ENCODE measurements at regions not wholly inside any gene's neighbourhood (a gene's known extent, or its start where the extent isn't known, plus 50 kb on each side); places are given as distances from the start of the nearest gene placed in this dataset.
"Not testable (repeated sequence)": the region's sequence is repeated elsewhere in the genome, so short reads cannot be mapped to it uniquely, and the experiment has no call there.

DNA sequence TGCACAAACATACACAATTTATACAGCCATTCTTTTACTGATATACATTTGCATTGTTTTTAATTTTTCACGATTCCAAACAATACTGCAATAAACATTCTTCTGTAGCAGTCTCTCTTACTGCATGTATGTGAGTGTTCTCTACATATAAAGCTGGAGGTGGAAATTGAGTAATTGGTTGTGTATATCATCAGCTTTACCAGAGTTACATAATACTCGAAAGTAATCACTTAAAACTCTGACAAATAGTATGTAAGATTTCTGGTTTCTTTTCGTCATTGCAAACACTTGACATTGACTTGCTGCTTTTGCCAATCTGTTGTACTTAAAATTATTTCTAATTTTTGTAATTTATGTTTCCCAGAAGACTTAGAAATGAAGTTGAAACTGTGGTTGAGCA is 110.2 kb downstream of the TDRD15 start:
- DNase-seq (ENCODE audit: low read depth in 1 of 2, low spot score in 1 of 2), result no peak
- TF ChIP-seq JUND (IDR thresholded peaks at IDR 0.05; ENCODE audit: low read depth), result no peak
- in situ Hi-C loops (cut with HindIII; ENCODE audit: low pct_unique_long_range_greater_than_20kb, low sequenced_read_pairs), result no loop called here

DNA sequence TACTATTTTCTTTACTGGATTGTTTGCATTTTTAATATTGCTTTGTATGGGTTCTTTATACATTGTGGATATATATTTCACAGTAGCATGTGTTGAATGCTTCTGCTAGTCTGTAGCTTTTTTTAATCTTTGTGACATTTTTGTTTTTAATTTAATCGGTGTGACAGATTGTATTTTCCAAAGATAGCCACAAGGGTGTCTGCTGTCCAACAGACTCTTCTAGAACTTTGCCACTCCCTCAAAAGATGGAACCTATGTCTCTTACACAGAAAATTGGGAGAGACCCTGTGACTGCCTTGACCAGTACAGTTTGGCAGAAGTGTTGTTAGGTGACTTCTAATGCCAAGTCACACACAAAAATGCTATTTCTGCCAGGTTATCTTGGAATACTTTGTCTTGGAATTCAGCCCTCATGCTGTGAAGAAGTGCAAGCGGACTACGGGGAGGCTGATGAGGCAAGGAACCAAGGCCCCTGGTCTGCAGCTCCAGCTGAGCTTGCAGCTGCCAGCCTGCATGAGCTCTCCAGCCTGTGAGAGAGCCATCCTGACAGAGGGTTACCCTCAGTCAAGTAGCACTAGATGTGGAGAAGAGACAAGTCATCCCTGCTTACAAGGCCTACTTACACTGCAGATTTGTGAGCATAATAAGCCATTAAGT is 110.8 kb downstream of the TDRD15 start:
- no peak for TF ChIP-seq JUND (IDR thresholded peaks at IDR 0.05; ENCODE audit: low read depth)
- in situ Hi-C loops (cut with HindIII; ENCODE audit: low pct_unique_long_range_greater_than_20kb, low sequenced_read_pairs), result no loop called here

DNA sequence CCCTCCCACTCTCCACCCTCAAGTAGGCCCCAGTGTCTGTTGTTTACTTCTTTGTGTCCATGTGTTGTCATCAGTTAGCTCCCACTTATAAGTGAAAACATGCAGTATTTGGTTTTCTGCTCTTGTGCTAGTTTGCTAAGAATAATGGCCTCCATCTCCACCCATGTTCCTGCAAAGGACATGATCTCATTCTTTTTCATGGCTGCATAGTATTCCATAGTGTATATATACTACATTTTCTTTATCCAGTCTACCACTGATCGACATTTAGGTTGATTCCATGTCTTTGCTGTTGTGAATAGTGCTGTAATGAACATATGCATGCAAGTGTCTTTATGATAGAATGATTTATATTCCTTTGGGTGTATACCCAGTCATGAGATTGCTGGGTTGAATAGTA is 116.0 kb downstream of the TDRD15 start:
- in situ Hi-C loops (cut with HindIII; ENCODE audit: low pct_unique_long_range_greater_than_20kb, low sequenced_read_pairs); DNase-seq (ENCODE audit: low read depth in 1 of 2, low spot score in 1 of 2): not testable (repeated sequence)

More for the DNA sequence above, 110.8 kb downstream of the TDRD15 start:
- no peak for DNase-seq (ENCODE audit: low read depth in 1 of 2, low spot score in 1 of 2)

- DNase-seq (ENCODE audit: low read depth in 1 of 2, low spot score in 1 of 2), result no peak
- in situ Hi-C loops (cut with HindIII; ENCODE audit: low pct_unique_long_range_greater_than_20kb, low sequenced_read_pairs), result no loop called here
- no peak for TF ChIP-seq JUND (IDR thresholded peaks at IDR 0.05; ENCODE audit: low read depth)
Measured at GRCh38 chr2:21244161-21244560, 120.4 kb downstream of the TDRD15 start.

GRCh38 chr2:21245565-21245964 is 121.8 kb downstream of the TDRD15 start:
- in situ Hi-C loops (cut with HindIII; ENCODE audit: low pct_unique_long_range_greater_than_20kb, low sequenced_read_pairs), result no loop called here
- TF ChIP-seq JUND (IDR thresholded peaks at IDR 0.05; ENCODE audit: low read depth), result no peak
- DNase-seq (ENCODE audit: low read depth in 1 of 2, low spot score in 1 of 2), result no peak

- TF ChIP-seq JUND (IDR thresholded peaks at IDR 0.05; ENCODE audit: low read depth), result no peak
- no peak for DNase-seq (ENCODE audit: low read depth in 1 of 2, low spot score in 1 of 2)
- in situ Hi-C loops (cut with HindIII; ENCODE audit: low pct_unique_long_range_greater_than_20kb, low sequenced_read_pairs), result no loop called here
Measured at GRCh38 chr2:21249367-21249766, 125.6 kb downstream of the TDRD15 start.

GRCh38 chr2:21250673-21251072 is 126.9 kb downstream of the TDRD15 start:
- in situ Hi-C loops (cut with HindIII; ENCODE audit: low pct_unique_long_range_greater_than_20kb, low sequenced_read_pairs), result no loop called here
- DNase-seq (ENCODE audit: low read depth in 1 of 2, low spot score in 1 of 2), result no peak
- no peak for TF ChIP-seq JUND (IDR thresholded peaks at IDR 0.05; ENCODE audit: low read depth)

DNA sequence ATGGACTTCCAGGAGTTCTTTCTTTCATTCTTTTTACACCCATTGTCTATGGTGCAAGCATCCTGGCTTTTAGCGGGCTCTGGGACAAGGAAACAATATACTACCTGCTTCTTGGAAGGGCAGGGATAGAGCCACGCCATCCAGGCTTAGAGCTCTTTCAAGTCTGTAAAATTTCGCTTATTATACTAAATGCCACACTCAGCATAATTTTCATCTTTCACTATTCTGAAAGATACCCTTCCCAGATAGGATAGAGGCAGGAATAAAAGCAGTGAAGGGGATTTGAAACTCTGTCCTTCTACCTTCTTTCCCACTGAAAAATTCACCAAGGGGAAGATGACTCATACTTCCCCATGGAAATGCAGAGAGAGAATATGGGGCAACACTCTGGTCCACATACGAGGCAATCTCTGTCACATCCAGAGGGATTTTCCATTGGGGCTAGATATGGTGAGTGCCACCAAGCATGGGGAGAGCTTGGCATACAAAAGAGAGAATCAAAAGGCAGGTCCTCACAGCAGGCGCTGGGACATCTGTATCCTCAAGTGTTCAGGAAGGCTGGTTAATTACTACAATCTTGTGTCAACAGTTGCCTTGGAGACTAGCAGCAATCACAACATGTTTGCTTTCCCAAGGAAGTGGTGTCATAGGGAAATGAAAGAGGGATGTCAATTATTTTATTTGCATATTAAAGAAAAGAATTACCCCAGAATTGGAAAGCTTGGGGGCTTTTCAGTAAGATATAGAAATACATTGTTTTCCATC is 127.6 kb downstream of the TDRD15 start:
- TF ChIP-seq JUND (IDR thresholded peaks at IDR 0.05; ENCODE audit: low read depth), result no peak
- in situ Hi-C loops (cut with HindIII; ENCODE audit: low pct_unique_long_range_greater_than_20kb, low sequenced_read_pairs), result no loop called here
- no peak for DNase-seq (ENCODE audit: low read depth in 1 of 2, low spot score in 1 of 2)

GRCh38 chr2:21253311-21254027 is 129.7 kb downstream of the TDRD15 start:
- DNase-seq (ENCODE audit: low read depth in 1 of 2, low spot score in 1 of 2), result no peak
- in situ Hi-C loops (cut with HindIII; ENCODE audit: low pct_unique_long_range_greater_than_20kb, low sequenced_read_pairs), result no loop called here
- no peak for TF ChIP-seq JUND (IDR thresholded peaks at IDR 0.05; ENCODE audit: low read depth)

DNA sequence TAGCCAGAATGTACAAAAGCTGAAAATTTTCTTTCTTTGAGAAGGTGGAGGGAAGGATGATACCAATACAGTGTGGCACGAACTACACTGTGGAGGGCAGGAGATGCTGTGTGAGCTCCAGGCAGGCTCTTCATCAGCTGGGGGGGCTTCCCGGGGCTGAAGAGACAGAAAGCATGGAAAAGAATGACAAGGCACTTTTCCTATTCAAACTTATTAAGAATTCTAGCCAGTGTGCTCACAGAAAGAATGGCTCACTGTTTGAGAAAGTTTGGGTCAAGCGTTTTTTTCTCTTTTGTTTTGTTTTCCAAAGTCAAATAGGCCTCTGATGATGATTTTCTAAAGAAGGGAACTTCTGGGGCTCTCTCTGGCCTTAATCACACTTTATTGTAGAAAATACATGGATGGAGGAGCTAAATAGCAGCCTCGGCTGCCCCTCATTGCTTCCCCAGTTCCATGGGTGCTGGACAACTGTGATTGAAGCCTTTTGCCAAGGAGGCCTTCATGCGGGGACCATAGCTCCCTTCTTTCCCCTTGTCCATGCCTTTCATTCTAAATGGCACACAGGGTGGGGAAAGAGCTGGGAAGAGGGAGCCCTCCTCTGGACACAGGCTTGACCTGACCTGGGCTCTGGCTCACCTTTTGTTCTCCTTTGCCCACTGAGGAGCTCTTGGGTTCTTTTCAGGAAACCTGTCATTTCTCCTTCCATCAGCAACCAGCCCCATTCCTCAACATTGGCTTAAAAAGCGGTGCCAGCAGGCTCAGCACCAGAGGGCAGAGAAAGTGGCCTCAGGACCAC is 130.6 kb downstream of the TDRD15 start:
- DNase-seq (ENCODE audit: low read depth in 1 of 2, low spot score in 1 of 2), result no peak
- no peak for TF ChIP-seq JUND (IDR thresholded peaks at IDR 0.05; ENCODE audit: low read depth)
- in situ Hi-C loops (cut with HindIII; ENCODE audit: low pct_unique_long_range_greater_than_20kb, low sequenced_read_pairs), result no loop called here

- in situ Hi-C loops (cut with HindIII; ENCODE audit: low pct_unique_long_range_greater_than_20kb, low sequenced_read_pairs), result no loop called here
- DNase-seq (ENCODE audit: low read depth in 1 of 2, low spot score in 1 of 2), result no peak
Measured at GRCh38 chr2:21256006-21256405, 132.2 kb downstream of the TDRD15 start.

GRCh38 chr2:21257621-21258020 is 133.9 kb downstream of the TDRD15 start:
- no peak for DNase-seq (ENCODE audit: low read depth in 1 of 2, low spot score in 1 of 2)
- no peak for TF ChIP-seq JUND (IDR thresholded peaks at IDR 0.05; ENCODE audit: low read depth)
- in situ Hi-C loops (cut with HindIII; ENCODE audit: low pct_unique_long_range_greater_than_20kb, low sequenced_read_pairs), result no loop called here

More at GRCh38 chr2:21256006-21256405, 132.2 kb downstream of the TDRD15 start:
- TF ChIP-seq JUND (IDR thresholded peaks at IDR 0.05; ENCODE audit: low read depth), result no peak
